ENCODE measurements at regions not wholly inside any gene's neighbourhood (a gene's known extent, or its start where the extent isn't known, plus 50 kb on each side); places are given as distances from the start of the nearest gene placed in this dataset.

GRCh38 chr13:87452281-87452680, 218.9 kb upstream of the SLITRK5 start:
- no peaks in the 10 kb centered on the region for H3K79me1 ChIP-seq (ENCODE audit: insufficient read depth, low read depth, low read length, poor library complexity, severe bottlenecking)
- no peak overlapping the region for H3K9ac ChIP-seq (ENCODE audit: extremely low read depth, insufficient read length, low read length)
- H3K27me3 ChIP-seq (ENCODE audit: insufficient read depth, low read length), result no peaks in the 10 kb centered on the region
- Mint-ChIP-seq H3K36me3 (ENCODE audit: insufficient read depth in 1 of 3, low read depth in 3 of 3) (no peaks in the 10 kb centered on the region), H3K27me3 (ENCODE audit: low read depth) (no peaks in the 10 kb centered on the region; the same call in 1 of the 2 replicates), H3K9me3 (no peaks in the 10 kb centered on the region), H3K27ac (no peak overlapping the region), H3K4me3 (no peak overlapping the region), H3K4me1 (no peaks in the 10 kb centered on the region)
- no peaks in the 10 kb centered on the region for H3K79me2 ChIP-seq (ENCODE audit: insufficient read depth, low read length)
- H2AFZ ChIP-seq (ENCODE audit: low read length), result no peak overlapping the region
- no peaks in the 10 kb centered on the region for H3K9me3 ChIP-seq (ENCODE audit: control insufficient read depth, low read depth, low read length)
- no peak overlapping the region for H2BK12ac ChIP-seq (ENCODE audit: insufficient read length, low read depth, low read length)
- no peak overlapping the region for H2BK120ac ChIP-seq (ENCODE audit: low read depth, low read length, poor library complexity, severe bottlenecking)
- DNase-seq, result no peak
- no peaks in the 10 kb centered on the region for H4K20me1 ChIP-seq (ENCODE audit: control insufficient read depth, insufficient read depth, insufficient read length)
- TF ChIP-seq, protein P1, sequence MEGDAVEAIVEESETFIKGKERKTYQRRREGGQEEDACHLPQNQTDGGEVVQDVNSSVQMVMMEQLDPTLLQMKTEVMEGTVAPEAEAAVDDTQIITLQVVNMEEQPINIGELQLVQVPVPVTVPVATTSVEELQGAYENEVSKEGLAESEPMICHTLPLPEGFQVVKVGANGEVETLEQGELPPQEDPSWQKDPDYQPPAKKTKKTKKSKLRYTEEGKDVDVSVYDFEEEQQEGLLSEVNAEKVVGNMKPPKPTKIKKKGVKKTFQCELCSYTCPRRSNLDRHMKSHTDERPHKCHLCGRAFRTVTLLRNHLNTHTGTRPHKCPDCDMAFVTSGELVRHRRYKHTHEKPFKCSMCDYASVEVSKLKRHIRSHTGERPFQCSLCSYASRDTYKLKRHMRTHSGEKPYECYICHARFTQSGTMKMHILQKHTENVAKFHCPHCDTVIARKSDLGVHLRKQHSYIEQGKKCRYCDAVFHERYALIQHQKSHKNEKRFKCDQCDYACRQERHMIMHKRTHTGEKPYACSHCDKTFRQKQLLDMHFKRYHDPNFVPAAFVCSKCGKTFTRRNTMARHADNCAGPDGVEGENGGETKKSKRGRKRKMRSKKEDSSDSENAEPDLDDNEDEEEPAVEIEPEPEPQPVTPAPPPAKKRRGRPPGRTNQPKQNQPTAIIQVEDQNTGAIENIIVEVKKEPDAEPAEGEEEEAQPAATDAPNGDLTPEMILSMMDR (conservative IDR thresholded peaks at IDR 0.05), result no peak
- no peak overlapping the region for H3T11ph ChIP-seq (ENCODE audit: low read length)
- no peak overlapping the region for H3K23ac ChIP-seq (ENCODE audit: insufficient read length, low read depth, low read length)
- no peak overlapping the region for H2AK5ac ChIP-seq (ENCODE audit: insufficient read length, low read length)
- H2BK5ac ChIP-seq (ENCODE audit: insufficient read length, low read length), result no peak overlapping the region
- H2BK15ac ChIP-seq (ENCODE audit: low read depth, low read length), result no peak overlapping the region
- H3K14ac ChIP-seq (ENCODE audit: insufficient read depth, low read length), result no peak overlapping the region
- no peak overlapping the region for H4K91ac ChIP-seq (ENCODE audit: insufficient read length, low read depth, low read length)
- H3K4me2 ChIP-seq (ENCODE audit: insufficient read depth, insufficient read length, low read length), result no peak overlapping the region
- H3K4ac ChIP-seq (ENCODE audit: low read depth, low read length), result no peak overlapping the region
- H3K56ac ChIP-seq (ENCODE audit: insufficient read length, low read depth, low read length), result no peak overlapping the region
- no peak overlapping the region for H4K5ac ChIP-seq (ENCODE audit: insufficient read length, low read depth, low read length)
- no peaks in the 10 kb centered on the region for H3K4me1 ChIP-seq (ENCODE audit: insufficient read depth, low read length)
- H4K8ac ChIP-seq (replicated peaks; ENCODE audit: insufficient read length, low read depth, low read length), result no peak overlapping the region
- no peak overlapping the region for H3K27ac ChIP-seq (ENCODE audit: insufficient read length, low read depth, low read length)
- H3K18ac ChIP-seq (ENCODE audit: insufficient read length, low read depth, low read length), result no peak overlapping the region
- no peak overlapping the region for H2BK20ac ChIP-seq (ENCODE audit: low read depth, low read length, poor library complexity, severe bottlenecking)
- WGBS (ENCODE audit: extremely low coverage, insufficient read length, low lambda C conversion rate), result no CpG with 5 or more reads among the region's 2 CpGs
- H3K23me2 ChIP-seq (ENCODE audit: insufficient read length, low read depth, low read length, poor library complexity, severe bottlenecking), result no peaks in the 10 kb centered on the region

Measured in H9 (cell line).